GM23338 (cell line): ENCODE measurements at regions not wholly inside any gene's neighbourhood (a gene's known extent, or its start where the extent isn't known, plus 50 kb on each side); places are given as distances from the start of the nearest gene placed in this dataset.

Experiments used
- CTCF ChIP-seq, 2 experiments: fragments of 200-600 bp in 1 of 2; sonication (generic) in 1 of 2; conservative IDR thresholded peaks; 2 replicates each; pipeline versions ENCODE4 v1.5.1 to v1.6.1; 2016 to 2017; ENCODE audit warnings: antibody characterized with exemption in 2 of 2, low read depth in 2 of 2, mild to moderate bottlenecking in 2 of 2, moderate library complexity in 1 of 2
- EZH2 ChIP-seq: fragments of 200-600 bp; sonication (generic); IDR thresholded peaks from one replicate; pipeline ENCODE4 v1.8.0; 2017; ENCODE audit warnings: antibody characterized with exemption, mild to moderate bottlenecking, low read depth; ENCODE audit not compliant: unreplicated experiment
- REST ChIP-seq: IDR thresholded peaks from one replicate; pipeline ENCODE4 v1.6.1; 2018; ENCODE audit warnings: antibody characterized with exemption; ENCODE audit not compliant: unreplicated experiment

GRCh38 chr2:163353551-163353950, 382.3 kb downstream of the FIGN start:
- no peak for TF ChIP-seq CTCF (conservative IDR thresholded peaks at IDR 0.05; ENCODE audit: low read depth in 2 of 2)
- TF ChIP-seq EZH2: no peak
- no peak for TF ChIP-seq REST
